Lower lobe of right lung (tissue), 2 donors: ENCODE measurements at regions not wholly inside any gene's neighbourhood (a gene's known extent, or its start where the extent isn't known, plus 50 kb on each side); places are given as distances from the start of the nearest gene placed in this dataset.

Source experiments
- ATAC-seq, 2 donors: fragments of 200-7000 bp; cut with Tn5 transposase; one replicate each; pipeline ENCODE4 v1.9.1; 2020 to 2022; ENCODE audit warnings: mild to moderate bottlenecking in 2 of 2, moderate library complexity in 2 of 2
- DNase-seq: peaks from one replicate; pipeline ENCODE4 v3.0.0-alpha.2; 2020
- H3K27ac ChIP-seq: fragments of 200-600 bp; one replicate; pipeline ENCODE4 v1.8.0; 2022
- H3K27me3 ChIP-seq: fragments of 200-600 bp; one replicate; pipeline ENCODE4 v1.8.0; 2022; ENCODE audit warnings: low read depth
- H3K36me3 ChIP-seq: fragments of 200-600 bp; one replicate; pipeline ENCODE4 v1.8.0; 2022; ENCODE audit warnings: mild to moderate bottlenecking
- H3K4me1 ChIP-seq: fragments of 200-600 bp; one replicate; pipeline ENCODE4 v1.8.0; 2022
- H3K4me3 ChIP-seq: fragments of 200-600 bp; one replicate; pipeline ENCODE4 v1.8.0; 2022; ENCODE audit warnings: mild to moderate bottlenecking
- H3K9me3 ChIP-seq: fragments of 200-600 bp; one replicate; pipeline ENCODE4 v1.8.0; 2022
- CTCF ChIP-seq: fragments of 200-600 bp; IDR thresholded peaks from one replicate; pipeline ENCODE4 v1.8.0; 2022; ENCODE audit warnings: antibody characterized with exemption, mild to moderate bottlenecking
- intact Hi-C: fragments of 100-400 bp; cut with DNase I; formaldehyde crosslinking; loops from one replicate; pipeline ENCODE4 v1.11.0; 2022
- donor health status: DM: no; HTN: yes; CAD: no; lungs with severe emphysema.

- Histone ChIP-seq H3K27ac (no peak overlapping the region), H3K9me3 (no peaks in the 10 kb centered on the region), H3K27me3 (no peaks in the 10 kb centered on the region), H3K36me3 (no peaks in the 10 kb centered on the region), H3K4me3 (no peak overlapping the region), H3K4me1 (peaks cover 10% of the 10 kb centered on the region)
- no peak for TF ChIP-seq CTCF
- intact Hi-C loops = no loop called here
- ATAC-seq (no peak), DNase-seq (no peak)
Observed at GRCh38 chr10:2929480-2930258, 137.7 kb upstream of the PFKP start.

GRCh38 chr10:2927958-2928840, 139.1 kb upstream of the PFKP start:
- Histone ChIP-seq H3K4me3 (no peak overlapping the region), H3K9me3 (no peaks in the 10 kb centered on the region), H3K36me3 (no peaks in the 10 kb centered on the region), H3K27ac (no peak overlapping the region), H3K4me1 (peaks cover 10% of the 10 kb centered on the region), H3K27me3 (no peaks in the 10 kb centered on the region)
- peak; percentile 65 for DNase-seq
- intact Hi-C loops = no loop called here
- peak; percentile 69 for TF ChIP-seq CTCF
- peak; percentile 70 to 81 for ATAC-seq

GRCh38 chr10:2926918-2927660, 140.3 kb upstream of the PFKP start:
- TF ChIP-seq CTCF = no peak
- intact Hi-C loops = no loop called here
- no peak for ATAC-seq

GRCh38 chr10:2925631-2926030, 141.7 kb upstream of the PFKP start:
- peak; percentile 69 for DNase-seq
- H3K36me3 ChIP-seq = no peaks in the 10 kb centered on the region
- no peak overlapping the region for H3K27ac ChIP-seq
- no peak overlapping the region for H3K4me3 ChIP-seq
- no peaks in the 10 kb centered on the region for H3K27me3 ChIP-seq
- no peak for TF ChIP-seq CTCF
- intact Hi-C loops = no loop called here
- no peaks in the 10 kb centered on the region for H3K9me3 ChIP-seq
- no peak for ATAC-seq
- H3K4me1 ChIP-seq = peaks cover 10% of the 10 kb centered on the region

More at GRCh38 chr10:2926918-2927660, 140.3 kb upstream of the PFKP start:
- no peak for DNase-seq
- Histone ChIP-seq H3K4me1 (peaks cover 10% of the 10 kb centered on the region), H3K9me3 (no peaks in the 10 kb centered on the region), H3K36me3 (no peaks in the 10 kb centered on the region), H3K4me3 (no peak overlapping the region), H3K27ac (no peak overlapping the region), H3K27me3 (no peaks in the 10 kb centered on the region)

GRCh38 chr10:2924431-2924830, 142.9 kb upstream of the PFKP start:
- Histone ChIP-seq H3K4me3 (no peak overlapping the region), H3K9me3 (no peaks in the 10 kb centered on the region), H3K4me1 (peaks cover 10% of the 10 kb centered on the region), H3K27me3 (no peaks in the 10 kb centered on the region), H3K27ac (no peak overlapping the region), H3K36me3 (no peaks in the 10 kb centered on the region)
- no peak for DNase-seq
- intact Hi-C loops = no loop called here
- no peak for ATAC-seq
- no peak for TF ChIP-seq CTCF
